GM23338 (cell line): ENCODE measurements at regions not wholly inside any gene's neighbourhood (a gene's known extent, or its start where the extent isn't known, plus 50 kb on each side); places are given as distances from the start of the nearest gene placed in this dataset.

ENCODE experiments used
- ATAC-seq: fragments of 200-7000 bp; cut with Tn5 transposase; 3 replicates; pipeline ENCODE4 v1.9.1; 2020
- DNase-seq: peaks from one replicate; pipeline ENCODE4 v3.0.0-alpha.2; 2015; ENCODE audit warnings: low spot score
- H2AFZ ChIP-seq: fragments of 200-600 bp; sonication (generic); 2 replicates; pipeline ENCODE4 v1.8.0; 2016; ENCODE audit warnings: antibody characterized with exemption, mild to moderate bottlenecking, moderate library complexity
- H3F3A ChIP-seq: fragments of 200-600 bp; sonication (generic); replicated peaks from 2 replicates; pipeline ENCODE4 v1.8.0; 2017; ENCODE audit warnings: antibody characterized with exemption, mixed run types, low read depth
- H3K27ac ChIP-seq: fragments of 200-600 bp; sonication (generic); 2 replicates; pipeline ENCODE4 v1.6.1; 2016; ENCODE audit warnings: low read depth
- H3K27me3 ChIP-seq: fragments of 200-600 bp; sonication (generic); 2 replicates; pipeline ENCODE4 v1.8.0; 2016; ENCODE audit warnings: mild to moderate bottlenecking, mixed run types, moderate library complexity; ENCODE audit not compliant: insufficient read depth
- H3K36me3 ChIP-seq: fragments of 200-600 bp; sonication (generic); 2 replicates; pipeline ENCODE4 v1.8.0; 2016; ENCODE audit warnings: mild to moderate bottlenecking; ENCODE audit not compliant: insufficient read depth
- H3K4me1 ChIP-seq: fragments of 200-600 bp; sonication (generic); 2 replicates; pipeline ENCODE4 v1.8.0; 2016; ENCODE audit warnings: mild to moderate bottlenecking, moderate library complexity; ENCODE audit not compliant: insufficient read depth
- H3K4me2 ChIP-seq: fragments of 200-600 bp; sonication (generic); 2 replicates; pipeline ENCODE4 v1.7.1; 2017; ENCODE audit warnings: mixed run types
- H3K4me3 ChIP-seq: fragments of 200-600 bp; sonication (generic); 2 replicates; pipeline ENCODE4 v1.6.1; 2016; ENCODE audit warnings: mixed run types
- H3K79me2 ChIP-seq: fragments of 200-600 bp; sonication (generic); replicated peaks from 2 replicates; pipeline ENCODE4 v1.8.0; 2017; ENCODE audit warnings: mild to moderate bottlenecking; ENCODE audit not compliant: insufficient read depth
- H3K9me2 ChIP-seq: fragments of 200-600 bp; sonication (generic); 2 replicates; pipeline ENCODE4 v1.8.0; 2017; ENCODE audit not compliant: insufficient read depth
- H4K20me1 ChIP-seq: fragments of 200-600 bp; sonication (generic); replicated peaks from 2 replicates; pipeline ENCODE4 v1.8.0; 2017; ENCODE audit warnings: mild to moderate bottlenecking; ENCODE audit not compliant: insufficient read depth
- H3K27ac Mint-ChIP-seq: 2 replicates; pipeline ENCODE4 v1.8.0; 2020; ENCODE audit warnings: inconsistent platforms, mild to moderate bottlenecking, moderate library complexity, mixed read lengths
- H3K27me3 Mint-ChIP-seq: 3 replicates; pipeline ENCODE4 v1.8.0; 2022; ENCODE audit warnings: low read depth, mild to moderate bottlenecking, moderate library complexity, mixed read lengths, inconsistent platforms; ENCODE audit not compliant: insufficient read depth, poor library complexity
- H3K36me3 Mint-ChIP-seq: 3 replicates; pipeline ENCODE4 v1.8.0; 2021; ENCODE audit warnings: low read depth, mild to moderate bottlenecking, inconsistent platforms, moderate library complexity, mixed read lengths
- H3K4me1 Mint-ChIP-seq: 3 replicates; pipeline ENCODE4 v1.8.0; 2020; ENCODE audit warnings: mild to moderate bottlenecking, inconsistent platforms, mixed read lengths
- H3K4me3 Mint-ChIP-seq: 3 replicates; pipeline ENCODE4 v1.8.0; 2021; ENCODE audit warnings: moderate library complexity, mild to moderate bottlenecking, inconsistent platforms, mixed read lengths
- H3K9me3 Mint-ChIP-seq: 3 replicates; pipeline ENCODE4 v1.8.0; 2020; ENCODE audit warnings: moderate library complexity, mild to moderate bottlenecking, inconsistent platforms, mixed read lengths
- EZH2 ChIP-seq: fragments of 200-600 bp; sonication (generic); IDR thresholded peaks from one replicate; pipeline ENCODE4 v1.8.0; 2017; ENCODE audit warnings: antibody characterized with exemption, mild to moderate bottlenecking, low read depth; ENCODE audit not compliant: unreplicated experiment
- EZH2phosphoT487 ChIP-seq: fragments of 200-600 bp; sonication (generic); IDR thresholded peaks from one replicate; pipeline ENCODE4 v1.8.1; 2018; ENCODE audit warnings: antibody characterized with exemption; ENCODE audit not compliant: unreplicated experiment
- JUNB ChIP-seq: IDR thresholded peaks from one replicate; pipeline ENCODE4 v1.6.1; 2016; ENCODE audit warnings: antibody characterized with exemption; ENCODE audit not compliant: unreplicated experiment
- ZNF331 ChIP-seq: fragments of 250-450 bp; sonication (Bioruptor Pico); IDR thresholded peaks from 2 replicates; pipeline ENCODE4 v1.5.0; 2020; ENCODE audit warnings: low read depth, mild to moderate bottlenecking, moderate library complexity
- TF ChIP-seq, protein P1 (sequence below): IDR thresholded peaks from 2 replicates; pipeline ENCODE4 v1.6.1; 2016; ENCODE audit warnings: antibody characterized with exemption
- TF ChIP-seq, protein P2 (sequence below), 2 experiments: fragments of 200-600 bp in 1 of 2; sonication (generic) in 1 of 2; conservative IDR thresholded peaks; 2 replicates each; pipeline versions ENCODE4 v1.5.1 to v1.6.1; 2016 to 2017; ENCODE audit warnings: antibody characterized with exemption in 2 of 2, low read depth in 2 of 2, mild to moderate bottlenecking in 2 of 2, moderate library complexity in 1 of 2

- 0 out of 2 replicates have a peak overlapping the region, but pooled peaks have one; percentile 28 for H2AFZ ChIP-seq
- H3K4me3 ChIP-seq, result no peak overlapping the region
- peaks cover 2% of the 10 kb centered on the region for H3K27me3 Mint-ChIP-seq
- H3K27me3 ChIP-seq, result no peaks in the 10 kb centered on the region
- H3K4me1 Mint-ChIP-seq, result no peaks in the 10 kb centered on the region
- H3K36me3 ChIP-seq, result no peaks in the 10 kb centered on the region
- DNase-seq (no peak), ATAC-seq (no peak)
- H3F3A ChIP-seq, result no peaks in the 10 kb centered on the region
- TF ChIP-seq EZH2phosphoT487 (no peak), ZNF331 (CRISPR knock-in tag) (no peak), EZH2 (no peak)
- TF ChIP-seq, protein P1, sequence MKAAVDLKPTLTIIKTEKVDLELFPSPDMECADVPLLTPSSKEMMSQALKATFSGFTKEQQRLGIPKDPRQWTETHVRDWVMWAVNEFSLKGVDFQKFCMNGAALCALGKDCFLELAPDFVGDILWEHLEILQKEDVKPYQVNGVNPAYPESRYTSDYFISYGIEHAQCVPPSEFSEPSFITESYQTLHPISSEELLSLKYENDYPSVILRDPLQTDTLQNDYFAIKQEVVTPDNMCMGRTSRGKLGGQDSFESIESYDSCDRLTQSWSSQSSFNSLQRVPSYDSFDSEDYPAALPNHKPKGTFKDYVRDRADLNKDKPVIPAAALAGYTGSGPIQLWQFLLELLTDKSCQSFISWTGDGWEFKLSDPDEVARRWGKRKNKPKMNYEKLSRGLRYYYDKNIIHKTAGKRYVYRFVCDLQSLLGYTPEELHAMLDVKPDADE, result no peak
- no peaks in the 10 kb centered on the region for H3K4me1 ChIP-seq
- no peak overlapping the region for H3K27ac Mint-ChIP-seq
- H3K4me3 Mint-ChIP-seq, result no peak overlapping the region
- no peaks in the 10 kb centered on the region for H3K79me2 ChIP-seq
- H3K9me2 ChIP-seq, result no peaks in the 10 kb centered on the region
- H4K20me1 ChIP-seq, result no peaks in the 10 kb centered on the region
- H3K4me2 ChIP-seq, result no peak overlapping the region
- H3K36me3 Mint-ChIP-seq, result no peaks in the 10 kb centered on the region
- H3K9me3 Mint-ChIP-seq, result peaks cover 8% of the 10 kb centered on the region
- H3K27ac ChIP-seq, result no peak overlapping the region
Observed at GRCh38 chr16:82504836-82505235, 121.9 kb upstream of the CDH13 start.

DNA sequence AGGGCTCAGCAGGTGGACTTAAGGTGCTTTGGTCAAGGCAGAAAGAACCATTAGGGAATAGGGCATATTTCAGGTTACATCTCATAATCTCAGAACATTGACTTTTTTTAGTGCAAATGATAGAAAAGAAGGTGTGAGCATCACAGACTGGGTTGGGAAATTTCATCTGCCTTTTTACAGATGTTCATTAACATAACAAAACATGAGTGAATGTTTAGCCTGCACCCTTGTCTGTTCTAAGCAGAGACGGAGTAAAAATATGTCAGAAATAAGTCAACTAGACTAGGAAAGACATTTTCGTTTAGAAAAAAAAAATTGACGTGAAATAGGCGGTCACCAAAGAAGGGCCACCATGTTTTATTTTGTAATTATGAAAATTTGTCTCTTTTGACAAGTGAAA is 127.5 kb upstream of the CDH13 start:
- Histone ChIP-seq H3K36me3 (no peaks in the 10 kb centered on the region), H3K4me2 (no peak overlapping the region), H3K27ac (no peak overlapping the region), H3F3A (no peaks in the 10 kb centered on the region), H3K9me2 (no peaks in the 10 kb centered on the region), H4K20me1 (no peaks in the 10 kb centered on the region), H3K4me1 (no peaks in the 10 kb centered on the region), H3K4me3 (no peak overlapping the region), H3K79me2 (no peaks in the 10 kb centered on the region), H2AFZ (no peak overlapping the region), H3K27me3 (no peaks in the 10 kb centered on the region)
- no peaks in the 10 kb centered on the region for H3K27me3 Mint-ChIP-seq
- H3K4me1 Mint-ChIP-seq, result peaks cover 5% of the 10 kb centered on the region; the same call in 2 of the 3 replicates
- H3K9me3 Mint-ChIP-seq, result no peaks in the 10 kb centered on the region
- no peak for DNase-seq
- H3K36me3 Mint-ChIP-seq, result no peaks in the 10 kb centered on the region
- H3K4me3 Mint-ChIP-seq, result no peak overlapping the region
- H3K27ac Mint-ChIP-seq, result no peak overlapping the region
- TF ChIP-seq EZH2, result no peak
- TF ChIP-seq ZNF331 (CRISPR knock-in tag), result no peak
- TF ChIP-seq, protein P1, result no peak
- TF ChIP-seq EZH2phosphoT487, result no peak
- no peak for TF ChIP-seq JUNB
- TF ChIP-seq, protein P2, sequence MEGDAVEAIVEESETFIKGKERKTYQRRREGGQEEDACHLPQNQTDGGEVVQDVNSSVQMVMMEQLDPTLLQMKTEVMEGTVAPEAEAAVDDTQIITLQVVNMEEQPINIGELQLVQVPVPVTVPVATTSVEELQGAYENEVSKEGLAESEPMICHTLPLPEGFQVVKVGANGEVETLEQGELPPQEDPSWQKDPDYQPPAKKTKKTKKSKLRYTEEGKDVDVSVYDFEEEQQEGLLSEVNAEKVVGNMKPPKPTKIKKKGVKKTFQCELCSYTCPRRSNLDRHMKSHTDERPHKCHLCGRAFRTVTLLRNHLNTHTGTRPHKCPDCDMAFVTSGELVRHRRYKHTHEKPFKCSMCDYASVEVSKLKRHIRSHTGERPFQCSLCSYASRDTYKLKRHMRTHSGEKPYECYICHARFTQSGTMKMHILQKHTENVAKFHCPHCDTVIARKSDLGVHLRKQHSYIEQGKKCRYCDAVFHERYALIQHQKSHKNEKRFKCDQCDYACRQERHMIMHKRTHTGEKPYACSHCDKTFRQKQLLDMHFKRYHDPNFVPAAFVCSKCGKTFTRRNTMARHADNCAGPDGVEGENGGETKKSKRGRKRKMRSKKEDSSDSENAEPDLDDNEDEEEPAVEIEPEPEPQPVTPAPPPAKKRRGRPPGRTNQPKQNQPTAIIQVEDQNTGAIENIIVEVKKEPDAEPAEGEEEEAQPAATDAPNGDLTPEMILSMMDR (conservative IDR thresholded peaks at IDR 0.05; ENCODE audit: low read depth in 2 of 2), result no peak
- ATAC-seq, result no peak
